PC-3 (cell line): ENCODE measurements at regions not wholly inside any gene's neighbourhood (a gene's known extent, or its start where the extent isn't known, plus 50 kb on each side); places are given as distances from the start of the nearest gene placed in this dataset.

Source experiments
- CTCF ChIP-seq: fragments of 300-600 bp; sonication (generic); conservative IDR thresholded peaks from 2 replicates; pipeline ENCODE4 v1.5.1; 2017; ENCODE audit warnings: antibody characterized with exemption, low read depth, mild to moderate bottlenecking, low read length
- EZH2 ChIP-seq: fragments of 300-600 bp; sonication (generic); IDR thresholded peaks from one replicate; pipeline ENCODE4 v1.6.1; 2017; ENCODE audit warnings: antibody characterized with exemption, mild to moderate bottlenecking, low read length; ENCODE audit not compliant: unreplicated experiment
- EZH2phosphoT487 ChIP-seq: fragments of 300-600 bp; sonication (generic); IDR thresholded peaks from 2 replicates; pipeline ENCODE4 v1.6.1; 2018; ENCODE audit warnings: mild to moderate bottlenecking, antibody characterized with exemption, low read length, borderline replicate concordance

GRCh38 chr7:131013716-131014115, 279.7 kb upstream of the KLF14 start:
- TF ChIP-seq CTCF (no peak), EZH2 (no peak), EZH2phosphoT487 (no peak)
